ENCODE measurements at regions not wholly inside any gene's neighbourhood (a gene's known extent, or its start where the extent isn't known, plus 50 kb on each side); places are given as distances from the start of the nearest gene placed in this dataset.

- no peak for TF ChIP-seq CTCF (IDR thresholded peaks at IDR 0.05; ENCODE audit: unreplicated experiment)
- no peak overlapping the region for H3K4me3 Mint-ChIP-seq (ENCODE audit: low read depth)
- no peak overlapping the region for H3K27ac Mint-ChIP-seq
- no peaks in the 10 kb centered on the region for H3K9me3 Mint-ChIP-seq (ENCODE audit: low read depth)
- peaks cover 29% of the 10 kb centered on the region for H3K4me1 Mint-ChIP-seq (ENCODE audit: low read depth)
- no peak for DNase-seq (ENCODE audit: low spot score, unreplicated experiment)
- H3K36me3 Mint-ChIP-seq (ENCODE audit: insufficient read depth): no peaks in the 10 kb centered on the region
- H3K27me3 Mint-ChIP-seq: peaks cover 22% of the 10 kb centered on the region
Measured at GRCh38 chr22:27637604-27638003, 164.0 kb downstream of the MN1 start.

GRCh38 chr22:27638329-27639233 is 163.0 kb downstream of the MN1 start:
- Mint-ChIP-seq H3K9me3 (ENCODE audit: low read depth) (no peaks in the 10 kb centered on the region), H3K36me3 (ENCODE audit: insufficient read depth) (no peaks in the 10 kb centered on the region), H3K4me3 (ENCODE audit: low read depth) (no peak overlapping the region), H3K27me3 (peaks cover 24% of the 10 kb centered on the region), H3K4me1 (ENCODE audit: low read depth) (peaks cover 22% of the 10 kb centered on the region), H3K27ac (no peak overlapping the region)
- DNase-seq (ENCODE audit: low spot score, unreplicated experiment): no peak
- no peak for TF ChIP-seq CTCF (IDR thresholded peaks at IDR 0.05; ENCODE audit: unreplicated experiment)

GRCh38 chr22:27639248-27640086 is 162.1 kb downstream of the MN1 start:
- no peak for DNase-seq (ENCODE audit: low spot score, unreplicated experiment)
- Mint-ChIP-seq H3K4me1 (ENCODE audit: low read depth) (peaks cover 21% of the 10 kb centered on the region), H3K27ac (no peak overlapping the region), H3K36me3 (ENCODE audit: insufficient read depth) (no peaks in the 10 kb centered on the region), H3K4me3 (ENCODE audit: low read depth) (no peak overlapping the region), H3K9me3 (ENCODE audit: low read depth) (no peaks in the 10 kb centered on the region), H3K27me3 (peaks cover 18% of the 10 kb centered on the region)
- TF ChIP-seq CTCF (IDR thresholded peaks at IDR 0.05; ENCODE audit: unreplicated experiment): no peak

- H3K4me1 Mint-ChIP-seq (ENCODE audit: low read depth): peaks cover 27% of the 10 kb centered on the region
- H3K27me3 Mint-ChIP-seq: peaks cover 10% of the 10 kb centered on the region
- no peak overlapping the region for H3K4me3 Mint-ChIP-seq (ENCODE audit: low read depth)
- no peak for DNase-seq (ENCODE audit: low spot score, unreplicated experiment)
- H3K36me3 Mint-ChIP-seq (ENCODE audit: insufficient read depth): no peaks in the 10 kb centered on the region
- no peaks in the 10 kb centered on the region for H3K9me3 Mint-ChIP-seq (ENCODE audit: low read depth)
- peak overlapping the region; percentile 22 for H3K27ac Mint-ChIP-seq
- no peak for TF ChIP-seq CTCF (IDR thresholded peaks at IDR 0.05; ENCODE audit: unreplicated experiment)
Measured at GRCh38 chr22:27641049-27641795, 160.3 kb downstream of the MN1 start.

All from progenitor cell of endocrine pancreas (in vitro differentiated cells).